ENCODE measurements at regions not wholly inside any gene's neighbourhood (a gene's known extent, or its start where the extent isn't known, plus 50 kb on each side); places are given as distances from the start of the nearest gene placed in this dataset.

DNA sequence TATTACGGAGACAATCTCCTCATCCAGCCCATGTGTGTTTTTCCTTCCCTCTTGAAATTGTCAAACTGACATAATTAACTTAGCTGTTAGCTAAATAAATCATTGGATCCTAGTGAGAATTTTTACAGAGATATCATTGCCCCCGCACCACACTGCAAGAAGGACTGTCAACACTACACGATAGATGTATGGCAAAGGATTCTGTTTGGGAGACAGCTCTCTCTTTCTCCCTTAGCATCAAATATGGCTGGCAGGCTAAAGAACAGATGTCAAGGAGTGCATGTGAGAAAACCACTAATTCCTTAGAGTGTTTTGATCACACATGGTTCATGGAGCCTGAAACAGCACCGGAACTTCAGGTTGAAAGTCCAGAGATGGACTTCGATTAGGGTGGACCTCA is 136.8 kb downstream of the KCNA5 start:
- TF ChIP-seq EZH2 (IDR thresholded peaks at IDR 0.05; ENCODE audit: low read length, unreplicated experiment) (no peak), CTCF (conservative IDR thresholded peaks at IDR 0.05; ENCODE audit: low read depth, low read length) (no peak), EZH2phosphoT487 (IDR thresholded peaks at IDR 0.05; ENCODE audit: borderline replicate concordance, low read length) (no peak)
